ENCODE measurements at regions not wholly inside any gene's neighbourhood (a gene's known extent, or its start where the extent isn't known, plus 50 kb on each side); places are given as distances from the start of the nearest gene placed in this dataset.

DNA sequence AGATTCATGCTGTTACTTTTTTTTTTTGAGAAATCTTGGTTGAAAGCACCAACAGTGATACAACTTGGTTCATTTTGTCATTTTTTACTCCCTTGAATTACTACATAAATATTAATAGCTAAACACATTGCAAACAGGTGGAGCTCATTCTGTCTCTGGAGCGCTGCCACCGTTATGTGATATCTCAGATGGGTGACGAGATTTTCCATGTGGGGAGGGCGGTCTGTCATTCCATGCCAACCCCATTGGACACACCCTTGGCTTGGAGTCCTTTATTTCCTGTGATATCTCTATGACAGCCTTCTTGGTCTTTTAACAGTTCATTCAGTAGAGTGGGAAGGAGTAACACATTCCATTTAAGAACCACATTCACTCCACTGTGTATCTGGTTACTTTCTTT is 794.8 kb downstream of the SATB2 start:
- Histone ChIP-seq H3K27ac (no peak overlapping the region), H3K4me3 (no peak overlapping the region), H3K36me3 (no peaks in the 10 kb centered on the region), H3K9me3 (no peaks in the 10 kb centered on the region), H3K4me1 (no peaks in the 10 kb centered on the region), H3K27me3 (no peaks in the 10 kb centered on the region)
- intact Hi-C loops (cut with DNase I) = no loop called here
- 87 to 88% methylated on average over 4 of the region's 4 CpGs for WGBS, 2 donors
- TF ChIP-seq EP300 (IDR thresholded peaks at IDR 0.05) (no peak), POLR2AphosphoS5 (IDR thresholded peaks at IDR 0.05) (no peak), POLR2A (IDR thresholded peaks at IDR 0.05) (no peak)
- TF ChIP-seq, protein P1, sequence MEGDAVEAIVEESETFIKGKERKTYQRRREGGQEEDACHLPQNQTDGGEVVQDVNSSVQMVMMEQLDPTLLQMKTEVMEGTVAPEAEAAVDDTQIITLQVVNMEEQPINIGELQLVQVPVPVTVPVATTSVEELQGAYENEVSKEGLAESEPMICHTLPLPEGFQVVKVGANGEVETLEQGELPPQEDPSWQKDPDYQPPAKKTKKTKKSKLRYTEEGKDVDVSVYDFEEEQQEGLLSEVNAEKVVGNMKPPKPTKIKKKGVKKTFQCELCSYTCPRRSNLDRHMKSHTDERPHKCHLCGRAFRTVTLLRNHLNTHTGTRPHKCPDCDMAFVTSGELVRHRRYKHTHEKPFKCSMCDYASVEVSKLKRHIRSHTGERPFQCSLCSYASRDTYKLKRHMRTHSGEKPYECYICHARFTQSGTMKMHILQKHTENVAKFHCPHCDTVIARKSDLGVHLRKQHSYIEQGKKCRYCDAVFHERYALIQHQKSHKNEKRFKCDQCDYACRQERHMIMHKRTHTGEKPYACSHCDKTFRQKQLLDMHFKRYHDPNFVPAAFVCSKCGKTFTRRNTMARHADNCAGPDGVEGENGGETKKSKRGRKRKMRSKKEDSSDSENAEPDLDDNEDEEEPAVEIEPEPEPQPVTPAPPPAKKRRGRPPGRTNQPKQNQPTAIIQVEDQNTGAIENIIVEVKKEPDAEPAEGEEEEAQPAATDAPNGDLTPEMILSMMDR (IDR thresholded peaks at IDR 0.05) = no peak
- no peak for DNase-seq

DNA sequence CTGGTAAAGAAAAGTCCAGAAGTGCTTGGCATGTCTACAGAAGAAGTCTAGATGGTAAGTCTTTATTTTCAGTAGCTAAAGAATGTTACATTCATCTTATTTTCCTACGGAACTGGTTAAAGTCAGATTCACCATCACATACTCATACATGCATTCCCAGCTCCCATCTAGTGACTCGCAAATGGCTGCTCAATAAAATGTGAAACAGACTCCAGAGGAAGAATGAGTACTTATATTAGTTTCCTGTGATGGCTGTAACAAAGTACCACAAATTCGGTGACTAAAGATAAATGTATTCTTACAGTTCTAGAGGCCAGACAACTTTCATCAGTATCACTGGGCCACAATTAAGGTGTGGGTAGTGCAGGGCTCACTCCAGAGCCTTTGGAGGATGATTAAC is 797.2 kb downstream of the SATB2 start:
- Histone ChIP-seq H3K27me3 (no peaks in the 10 kb centered on the region), H3K27ac (no peak overlapping the region), H3K4me1 (no peaks in the 10 kb centered on the region), H3K9me3 (no peaks in the 10 kb centered on the region), H3K4me3 (no peak overlapping the region), H3K36me3 (no peaks in the 10 kb centered on the region)
- intact Hi-C loops (cut with DNase I) = no loop called here
- no peak for DNase-seq
- no peak for TF ChIP-seq POLR2A (IDR thresholded peaks at IDR 0.05)
- no peak for TF ChIP-seq POLR2AphosphoS5 (IDR thresholded peaks at IDR 0.05)
- TF ChIP-seq, protein P1 (IDR thresholded peaks at IDR 0.05) = no peak
- no peak for TF ChIP-seq EP300 (IDR thresholded peaks at IDR 0.05)
- 90 to 94% methylated on average over 3 of the region's 3 CpGs for WGBS, 2 donors

DNA sequence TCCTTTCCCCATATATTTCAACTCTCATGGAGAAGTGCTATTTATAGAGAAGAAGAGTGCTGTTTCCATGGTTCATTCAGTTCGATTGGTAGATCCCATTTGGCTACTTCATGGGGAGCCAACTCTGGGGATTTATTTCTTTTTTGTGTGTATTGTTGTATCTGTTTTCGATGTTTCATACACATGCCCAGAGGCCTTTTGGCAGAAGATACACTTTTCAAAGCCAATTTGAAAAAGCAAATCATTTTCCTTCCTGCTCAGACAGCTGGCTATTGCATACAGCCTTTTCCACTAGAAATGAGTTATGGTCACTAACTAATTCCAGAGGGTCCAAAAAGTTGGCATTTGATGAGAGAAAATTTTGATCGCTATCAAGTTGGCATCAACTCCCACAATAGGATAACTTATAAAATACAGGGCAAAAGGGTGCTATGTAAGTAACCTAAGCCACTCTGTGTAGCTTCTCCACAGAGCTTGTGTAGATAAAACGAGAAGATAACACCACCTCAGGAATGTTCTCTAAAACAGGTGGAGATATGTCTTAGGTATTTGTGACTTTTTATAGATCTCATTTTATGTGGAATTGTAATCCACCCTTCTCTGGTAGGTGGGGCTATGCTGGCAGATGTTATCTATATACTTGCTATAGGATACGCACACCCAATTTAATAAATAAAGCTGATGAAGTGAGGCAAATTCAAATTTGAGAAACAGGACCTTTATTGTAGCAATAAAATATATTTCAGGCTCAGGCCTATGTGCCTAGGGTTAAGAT is 798.5 kb downstream of the SATB2 start:
- intact Hi-C loops (cut with DNase I) = no loop called here

DNA sequence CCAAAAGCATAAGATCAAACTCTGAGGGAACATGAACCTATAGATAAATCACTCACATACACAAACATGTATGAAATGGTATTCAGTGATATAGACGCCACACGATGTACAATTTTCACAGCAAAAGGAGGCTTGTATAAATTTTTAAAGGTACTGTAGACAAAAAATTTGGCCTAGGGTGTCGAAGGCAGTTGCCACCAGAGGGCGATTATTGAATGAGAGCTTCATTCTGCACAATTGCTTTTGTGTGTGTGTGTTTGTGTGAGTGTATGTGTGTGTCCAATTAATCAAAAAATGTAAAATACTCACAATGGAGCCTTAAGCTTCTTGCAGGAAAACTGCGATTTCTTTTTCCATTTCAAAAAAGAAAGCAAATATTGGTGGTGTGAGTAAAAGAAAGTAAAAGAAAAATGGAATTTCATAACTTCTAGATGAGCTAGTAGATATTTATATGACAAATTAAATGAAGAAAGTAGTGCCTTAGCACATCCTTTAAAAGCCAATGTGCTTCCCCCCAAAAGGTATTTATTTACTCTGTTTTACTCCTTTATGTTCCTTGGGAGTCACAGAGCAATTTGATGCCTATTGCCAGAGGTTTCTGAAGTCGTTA is 800.1 kb downstream of the SATB2 start:
- no peaks in the 10 kb centered on the region for H3K27me3 ChIP-seq
- intact Hi-C loops (cut with DNase I) = no loop called here
- H3K4me3 ChIP-seq = no peak overlapping the region
- DNase-seq = no peak
- H3K9me3 ChIP-seq = no peaks in the 10 kb centered on the region
- H3K36me3 ChIP-seq = no peaks in the 10 kb centered on the region
- TF ChIP-seq EP300 (IDR thresholded peaks at IDR 0.05) = no peak
- 14 to 46% methylated on average over 6 of the region's 6 CpGs for whole genome bisulfite sequencing, 2 donors
- no peak overlapping the region for H3K27ac ChIP-seq
- no peaks in the 10 kb centered on the region for H3K4me1 ChIP-seq

More for the DNA sequence above, 798.5 kb downstream of the SATB2 start:
- TF ChIP-seq POLR2A (IDR thresholded peaks at IDR 0.05) (no peak), EP300 (IDR thresholded peaks at IDR 0.05) (no peak), POLR2AphosphoS5 (IDR thresholded peaks at IDR 0.05) (no peak)
- TF ChIP-seq, protein P1 (IDR thresholded peaks at IDR 0.05) = no peak
- no peak overlapping the region for H3K27ac ChIP-seq
- H3K36me3 ChIP-seq = no peaks in the 10 kb centered on the region
- no peak for DNase-seq
- WGBS, 2 donors = 52 to 70% methylated on average over 5 of the region's 5 CpGs
- no peaks in the 10 kb centered on the region for H3K27me3 ChIP-seq
- no peaks in the 10 kb centered on the region for H3K9me3 ChIP-seq
- H3K4me3 ChIP-seq = no peak overlapping the region
- H3K4me1 ChIP-seq = no peaks in the 10 kb centered on the region

DNA sequence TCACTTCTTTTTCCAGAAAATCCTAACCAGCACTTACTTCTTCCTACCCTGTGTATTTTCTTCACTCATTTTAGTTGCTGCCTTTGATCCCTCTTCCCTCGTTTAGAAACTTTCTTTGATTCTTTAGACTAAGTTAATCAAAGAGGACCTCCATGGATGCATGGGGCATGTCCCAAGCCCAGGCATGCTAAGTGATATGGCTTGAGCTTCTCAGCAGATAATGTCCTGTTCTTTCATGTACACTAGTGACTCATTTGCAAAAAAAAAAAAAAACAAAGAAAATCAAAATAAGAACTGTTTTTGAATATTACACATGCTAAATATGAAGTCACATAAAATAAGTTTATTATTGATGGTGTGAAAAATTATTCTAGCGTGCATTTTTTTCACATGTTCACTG is 800.9 kb downstream of the SATB2 start:
- H3K27me3 ChIP-seq = no peaks in the 10 kb centered on the region
- no peaks in the 10 kb centered on the region for H3K36me3 ChIP-seq
- intact Hi-C loops (cut with DNase I) = no loop called here
- 82 to 84% methylated on average over 2 of the region's 2 CpGs for WGBS, 2 donors
- no peak for DNase-seq
- H3K9me3 ChIP-seq = no peaks in the 10 kb centered on the region
- no peak overlapping the region for H3K27ac ChIP-seq
- TF ChIP-seq, protein P1 (IDR thresholded peaks at IDR 0.05) = no peak
- no peak for TF ChIP-seq POLR2AphosphoS5 (IDR thresholded peaks at IDR 0.05)
- H3K4me3 ChIP-seq = no peak overlapping the region
- no peaks in the 10 kb centered on the region for H3K4me1 ChIP-seq

All from sigmoid colon (tissue), 6 donors.